ENCODE measurements at regions not wholly inside any gene's neighbourhood (a gene's known extent, or its start where the extent isn't known, plus 50 kb on each side); places are given as distances from the start of the nearest gene placed in this dataset.

GRCh38 chr2:8391584-8391983 lies 290.3 kb upstream of the ID2 start:
- DNase-seq (ENCODE audit: insufficient read length, low spot score) (no peak), FAIRE-seq (peak; percentile 48)
- TF ChIP-seq SPI1 (IDR thresholded peaks at IDR 0.05; ENCODE audit: low read depth, low read length) = no peak
- no peak for TF ChIP-seq POLR2A (IDR thresholded peaks at IDR 0.05; ENCODE audit: low read depth, low read length)
- TF ChIP-seq TAF1 (IDR thresholded peaks at IDR 0.05; ENCODE audit: low read depth, low read length) = no peak
- TF ChIP-seq POU2F2 (IDR thresholded peaks at IDR 0.05; ENCODE audit: low read depth, low read length) = no peak
- no peak for TF ChIP-seq POLR2AphosphoS5 (IDR thresholded peaks at IDR 0.05; ENCODE audit: low read depth, low read length)
- no peak for TF ChIP-seq PAX5 (IDR thresholded peaks at IDR 0.05; ENCODE audit: insufficient read depth, low read length, severe bottlenecking)

- no peak for FAIRE-seq
- TF ChIP-seq POLR2A (IDR thresholded peaks at IDR 0.05; ENCODE audit: low read depth, low read length) (no peak), TAF1 (IDR thresholded peaks at IDR 0.05; ENCODE audit: low read depth, low read length) (no peak), POLR2AphosphoS5 (IDR thresholded peaks at IDR 0.05; ENCODE audit: low read depth, low read length) (no peak), POU2F2 (IDR thresholded peaks at IDR 0.05; ENCODE audit: low read depth, low read length) (no peak), PAX5 (IDR thresholded peaks at IDR 0.05; ENCODE audit: insufficient read depth, low read length, severe bottlenecking) (no peak), SPI1 (IDR thresholded peaks at IDR 0.05; ENCODE audit: low read depth, low read length) (no peak)
- DNase-seq (ENCODE audit: insufficient read length, low spot score) = no peak
Measured at GRCh38 chr2:8392098-8392866, 289.6 kb upstream of the ID2 start.

GRCh38 chr2:8393506-8393905 lies 288.4 kb upstream of the ID2 start:
- FAIRE-seq = no peak
- DNase-seq (ENCODE audit: insufficient read length, low spot score) = no peak
- TF ChIP-seq TAF1 (IDR thresholded peaks at IDR 0.05; ENCODE audit: low read depth, low read length) = no peak

GRCh38 chr2:8394131-8394530 lies 287.7 kb upstream of the ID2 start:
- no peak for FAIRE-seq
- no peak for DNase-seq (ENCODE audit: insufficient read length, low spot score)
- TF ChIP-seq SPI1 (IDR thresholded peaks at IDR 0.05; ENCODE audit: low read depth, low read length) (no peak), POU2F2 (IDR thresholded peaks at IDR 0.05; ENCODE audit: low read depth, low read length) (no peak)

GRCh38 chr2:8394569-8395359 lies 287.1 kb upstream of the ID2 start:
- DNase-seq (ENCODE audit: insufficient read length, low spot score) (no peak), FAIRE-seq (no peak)
- TF ChIP-seq PAX5 (IDR thresholded peaks at IDR 0.05; ENCODE audit: insufficient read depth, low read length, severe bottlenecking) (no peak), SPI1 (IDR thresholded peaks at IDR 0.05; ENCODE audit: low read depth, low read length) (no peak), TAF1 (IDR thresholded peaks at IDR 0.05; ENCODE audit: low read depth, low read length) (no peak), POLR2AphosphoS5 (IDR thresholded peaks at IDR 0.05; ENCODE audit: low read depth, low read length) (no peak), POU2F2 (IDR thresholded peaks at IDR 0.05; ENCODE audit: low read depth, low read length) (no peak)

GRCh38 chr2:8395718-8396117 lies 286.1 kb upstream of the ID2 start:
- TF ChIP-seq SPI1 (IDR thresholded peaks at IDR 0.05; ENCODE audit: low read depth, low read length) (no peak), TAF1 (IDR thresholded peaks at IDR 0.05; ENCODE audit: low read depth, low read length) (no peak), PAX5 (IDR thresholded peaks at IDR 0.05; ENCODE audit: insufficient read depth, low read length, severe bottlenecking) (no peak), POU2F2 (IDR thresholded peaks at IDR 0.05; ENCODE audit: low read depth, low read length) (no peak), POLR2A (IDR thresholded peaks at IDR 0.05; ENCODE audit: low read depth, low read length) (no peak), POLR2AphosphoS5 (IDR thresholded peaks at IDR 0.05; ENCODE audit: low read depth, low read length) (no peak)
- DNase-seq (ENCODE audit: insufficient read length, low spot score) (no peak), FAIRE-seq (no peak)

GRCh38 chr2:8398040-8398668 lies 283.7 kb upstream of the ID2 start:
- TF ChIP-seq TAF1 (IDR thresholded peaks at IDR 0.05; ENCODE audit: low read depth, low read length) (no peak), SPI1 (IDR thresholded peaks at IDR 0.05; ENCODE audit: low read depth, low read length) (no peak), POLR2A (IDR thresholded peaks at IDR 0.05; ENCODE audit: low read depth, low read length) (no peak), PAX5 (IDR thresholded peaks at IDR 0.05; ENCODE audit: insufficient read depth, low read length, severe bottlenecking) (no peak), POLR2AphosphoS5 (IDR thresholded peaks at IDR 0.05; ENCODE audit: low read depth, low read length) (no peak), POU2F2 (IDR thresholded peaks at IDR 0.05; ENCODE audit: low read depth, low read length) (no peak)
- FAIRE-seq (peak; percentile 92), DNase-seq (ENCODE audit: insufficient read length, low spot score) (no peak)

- TF ChIP-seq SPI1 (IDR thresholded peaks at IDR 0.05; ENCODE audit: low read depth, low read length) (no peak), PAX5 (IDR thresholded peaks at IDR 0.05; ENCODE audit: insufficient read depth, low read length, severe bottlenecking) (no peak), POLR2A (IDR thresholded peaks at IDR 0.05; ENCODE audit: low read depth, low read length) (no peak), POLR2AphosphoS5 (IDR thresholded peaks at IDR 0.05; ENCODE audit: low read depth, low read length) (no peak)
- FAIRE-seq (no peak), DNase-seq (ENCODE audit: insufficient read length, low spot score) (no peak)
Measured at GRCh38 chr2:8399731-8400130, 282.1 kb upstream of the ID2 start.

- DNase-seq (ENCODE audit: insufficient read length, low spot score) (no peak), FAIRE-seq (no peak)
- TF ChIP-seq POLR2A (IDR thresholded peaks at IDR 0.05; ENCODE audit: low read depth, low read length) = no peak
- TF ChIP-seq SPI1 (IDR thresholded peaks at IDR 0.05; ENCODE audit: low read depth, low read length) = no peak
Measured at GRCh38 chr2:8400196-8400595, 281.7 kb upstream of the ID2 start.

GRCh38 chr2:8402222-8402621 lies 279.6 kb upstream of the ID2 start:
- no peak for TF ChIP-seq POLR2A (IDR thresholded peaks at IDR 0.05; ENCODE audit: low read depth, low read length)
- DNase-seq (ENCODE audit: insufficient read length, low spot score) (no peak), FAIRE-seq (no peak)

Measured in GM12891 (cell line).